ENCODE measurements at regions not wholly inside any gene's neighbourhood (a gene's known extent, or its start where the extent isn't known, plus 50 kb on each side); places are given as distances from the start of the nearest gene placed in this dataset.
"Not testable (repeated sequence)": the region's sequence is repeated elsewhere in the genome, so short reads cannot be mapped to it uniquely, and the experiment has no call there.

DNA sequence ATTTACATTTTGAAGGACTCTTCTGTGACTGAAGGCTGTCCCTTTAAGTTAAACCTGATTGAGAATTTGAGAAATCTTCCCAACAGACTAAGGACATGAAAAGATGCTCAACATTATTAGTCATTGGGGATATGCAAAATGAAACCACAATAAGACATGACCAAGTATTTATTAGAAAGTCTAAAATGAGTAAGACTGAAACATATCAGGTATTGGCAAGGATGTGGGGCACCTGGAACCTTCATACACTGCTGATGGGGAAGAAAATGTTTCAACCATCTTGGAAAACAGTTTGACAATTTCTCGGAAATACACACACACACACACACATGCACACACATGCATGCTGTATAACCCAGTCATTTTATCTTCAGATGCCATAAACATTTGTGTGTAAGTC is 132.1 kb upstream of the CDK6 start:
- DNase-seq = no peak

DNA sequence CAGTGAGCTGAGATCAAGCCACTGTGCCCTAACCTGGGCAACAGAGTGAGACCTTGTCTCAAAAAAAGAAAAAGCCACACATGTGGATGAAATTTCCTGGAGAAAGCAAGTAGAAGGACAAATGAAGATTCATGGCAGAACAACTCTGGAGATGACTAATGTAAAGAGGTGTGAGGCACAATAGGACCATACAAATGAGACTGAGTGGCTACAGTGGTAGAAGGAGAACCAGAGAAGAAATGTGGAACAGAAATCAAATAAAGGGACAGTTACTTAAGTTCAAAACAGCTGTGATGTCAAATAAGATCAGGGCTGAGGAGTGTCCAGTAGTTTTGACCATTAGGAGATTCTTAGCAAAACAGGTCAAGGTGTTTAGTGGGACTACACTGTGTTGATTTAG is 130.9 kb upstream of the CDK6 start:
- DNase-seq = no peak

DNA sequence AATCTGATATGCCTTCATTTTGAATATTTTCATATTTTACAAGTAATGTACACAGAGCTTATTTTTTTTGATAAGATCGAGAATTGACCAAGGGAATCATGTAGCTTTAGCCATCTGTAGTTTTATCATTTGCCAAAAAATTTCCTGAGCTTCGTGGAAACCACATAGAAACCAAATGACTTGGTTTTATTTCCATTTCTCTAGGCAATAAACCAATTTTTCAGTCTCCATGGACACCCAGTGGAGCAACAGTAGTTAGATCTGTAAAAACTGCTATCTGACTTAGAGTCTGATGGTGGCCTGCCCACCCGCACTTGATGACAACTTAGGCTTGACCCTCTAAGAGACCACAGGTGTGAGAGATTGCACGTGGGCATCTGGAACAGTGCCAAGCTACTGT is 127.8 kb upstream of the CDK6 start:
- DNase-seq = no peak

DNA sequence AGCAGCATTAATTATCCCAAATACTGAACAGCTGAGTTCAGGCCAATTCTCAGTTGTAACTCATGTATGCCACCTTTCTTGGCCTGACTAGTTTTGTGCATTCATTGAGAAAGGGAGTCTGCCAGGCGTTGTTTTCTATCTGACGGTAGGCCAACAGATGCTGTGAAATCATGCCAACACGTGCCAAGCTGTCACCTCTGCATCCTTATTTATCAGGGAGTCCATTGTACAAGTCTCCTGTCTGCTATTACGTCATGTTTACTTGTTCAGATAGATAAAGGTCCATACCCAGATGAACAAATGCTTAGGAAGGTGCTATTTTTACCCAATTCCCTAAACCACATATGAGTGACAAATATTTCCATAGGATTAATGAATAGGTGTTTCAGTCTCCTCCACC is 127.2 kb upstream of the CDK6 start:
- no peak for DNase-seq

DNA sequence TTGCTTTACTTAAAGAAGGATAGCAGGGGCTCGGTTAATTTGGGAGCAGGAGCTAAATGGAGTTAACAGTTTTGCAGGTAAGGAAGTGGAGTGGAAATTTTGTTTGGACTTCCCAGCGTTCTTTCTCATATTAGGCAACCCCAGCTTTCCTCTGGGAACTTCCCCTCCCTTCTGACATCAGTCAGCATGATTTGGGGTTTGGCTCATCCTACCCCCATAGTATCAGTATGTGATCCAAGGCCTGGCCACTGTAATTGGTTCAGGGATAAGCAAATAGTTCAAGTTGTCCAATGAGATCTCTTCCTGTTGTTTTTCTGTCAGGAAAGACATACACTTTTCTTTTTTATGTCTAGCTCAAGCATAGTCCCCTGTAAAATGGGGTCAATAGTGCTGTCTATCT is 125.6 kb upstream of the CDK6 start:
- no peak for DNase-seq

DNA sequence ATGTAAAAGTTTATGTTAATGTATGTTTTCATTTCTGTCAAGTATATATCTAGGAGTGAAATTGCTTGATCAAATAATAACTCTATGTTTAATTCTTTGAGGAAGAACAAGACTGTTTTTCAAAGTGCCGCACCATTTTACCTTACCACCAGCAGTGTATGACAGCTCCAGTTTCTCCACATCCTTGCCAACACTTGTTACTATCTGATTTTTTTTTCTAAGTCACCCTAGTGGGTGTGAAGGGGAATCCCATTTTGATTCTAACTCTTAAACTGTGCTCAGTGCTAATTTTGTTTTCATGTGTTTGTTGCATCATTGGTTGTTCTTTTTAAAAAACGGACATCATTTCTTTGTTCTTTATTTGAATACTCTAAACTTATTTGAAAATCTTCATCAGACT is 120.2 kb upstream of the CDK6 start:
- no peak for DNase-seq

DNA sequence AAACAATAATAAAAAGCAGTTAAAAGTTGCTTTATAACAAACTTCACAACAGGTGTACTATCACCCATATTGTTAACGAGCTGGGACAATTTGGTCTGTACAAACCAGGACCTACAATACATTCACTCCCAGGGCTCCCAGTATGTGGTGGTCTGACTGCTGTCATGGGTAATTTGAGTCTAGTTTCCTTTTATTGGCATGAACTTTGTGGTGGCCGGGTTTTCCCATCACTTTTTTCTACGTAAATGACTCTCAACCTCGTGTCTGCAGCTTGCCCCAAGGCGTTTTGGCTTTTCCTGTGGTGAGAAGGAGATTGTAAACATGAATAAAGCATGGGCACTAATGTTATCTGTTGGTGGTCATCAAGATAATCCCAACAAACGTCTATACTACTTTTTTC is 118.7 kb upstream of the CDK6 start:
- no peak for DNase-seq

DNA sequence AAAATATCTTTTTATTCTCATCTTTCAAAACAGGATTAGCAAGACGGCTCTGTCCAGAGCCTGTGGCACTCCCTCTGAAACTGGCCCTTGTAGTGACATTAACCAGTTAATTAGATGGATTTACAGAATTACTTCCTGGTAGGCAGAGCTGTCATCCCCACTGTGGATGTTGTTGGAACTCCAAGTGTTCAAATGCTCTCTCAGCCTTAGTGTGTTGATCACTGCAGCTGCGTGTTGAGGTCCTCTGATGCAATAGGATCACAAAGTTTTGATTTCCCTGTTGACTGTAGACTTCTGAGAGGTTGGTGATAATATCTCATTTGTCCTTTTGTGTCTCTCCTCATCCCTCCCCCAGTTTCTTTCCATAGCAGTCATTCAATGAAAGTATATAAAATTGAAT is 117.3 kb upstream of the CDK6 start:
- DNase-seq = no peak

DNA sequence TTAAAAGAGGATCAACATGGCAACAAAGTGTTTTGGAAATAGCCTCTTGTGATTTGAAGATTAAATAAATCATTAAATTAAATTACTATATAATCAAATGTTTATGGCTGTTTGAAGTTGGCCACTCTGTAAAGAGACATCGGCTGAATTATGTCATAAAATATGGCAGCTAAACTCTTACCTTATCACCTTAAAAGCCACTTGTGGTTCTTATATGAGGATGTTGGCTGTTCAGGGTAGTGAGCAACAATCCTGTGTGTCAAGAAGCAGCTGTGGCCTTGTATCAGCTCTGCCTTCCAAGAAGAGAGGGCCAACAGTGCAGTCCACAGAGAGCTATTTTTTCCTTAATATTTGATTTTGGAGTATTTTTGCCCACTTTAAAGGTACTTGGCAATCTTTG is 113.4 kb upstream of the CDK6 start:
- DNase-seq = no peak

DNA sequence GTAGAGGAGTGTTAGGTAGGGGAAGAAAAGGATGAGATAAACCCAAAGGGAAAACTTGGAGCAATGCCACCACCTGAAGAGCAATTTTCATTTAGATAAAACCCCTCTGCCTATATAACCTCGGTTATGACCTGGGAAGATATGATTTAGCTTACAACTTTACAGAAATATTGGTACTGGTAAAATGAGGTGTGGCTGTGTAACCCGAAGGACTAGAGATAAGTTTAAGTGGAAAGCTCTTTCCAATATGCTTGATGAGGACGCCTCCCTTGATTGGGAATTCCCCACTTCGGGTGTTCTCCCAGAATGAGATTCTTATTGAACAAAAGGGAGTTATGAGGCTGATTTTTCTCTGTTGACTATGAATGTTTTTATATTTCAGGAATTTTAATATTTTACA is 109.5 kb upstream of the CDK6 start:
- no peak for DNase-seq

DNA sequence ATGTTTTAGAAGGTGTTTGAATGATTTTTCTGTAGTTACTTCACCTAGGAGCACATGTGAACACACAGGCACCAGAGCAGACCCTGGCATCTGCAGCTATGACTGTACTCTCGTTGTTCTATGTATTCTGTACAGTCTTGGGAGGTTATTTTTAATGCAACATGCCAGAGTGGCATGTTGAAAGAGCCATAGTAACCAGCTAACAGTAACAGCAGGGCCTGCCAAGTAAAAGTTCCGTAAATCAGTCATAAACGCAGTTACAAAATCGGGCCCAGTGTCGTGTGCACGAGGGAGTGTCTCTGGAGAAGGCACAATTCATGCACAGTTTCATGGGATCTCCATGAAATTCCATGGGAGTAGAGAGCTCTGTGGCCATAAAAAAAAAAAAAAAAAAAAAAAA is 108.3 kb upstream of the CDK6 start:
- no peak for DNase-seq

DNA sequence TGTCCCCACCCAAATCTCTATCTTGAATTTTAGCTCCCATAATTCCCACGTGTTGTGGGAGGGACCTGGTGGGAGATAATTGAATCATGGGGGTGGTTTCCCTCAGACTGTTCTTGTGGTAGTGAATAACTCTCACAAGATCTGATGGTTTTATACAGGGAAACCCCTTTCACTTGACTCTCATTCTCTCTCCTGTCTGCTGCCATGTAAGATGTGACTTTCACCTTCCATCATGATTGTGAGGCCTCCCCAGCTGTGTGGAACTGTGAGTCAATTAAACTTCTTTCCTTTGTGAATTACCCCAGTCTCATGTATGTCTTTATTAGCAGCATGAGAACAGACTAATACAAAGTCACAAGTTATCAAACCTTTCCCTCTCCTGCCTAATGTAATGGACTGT is 106.3 kb upstream of the CDK6 start:
- not testable (repeated sequence) for DNase-seq

DNA sequence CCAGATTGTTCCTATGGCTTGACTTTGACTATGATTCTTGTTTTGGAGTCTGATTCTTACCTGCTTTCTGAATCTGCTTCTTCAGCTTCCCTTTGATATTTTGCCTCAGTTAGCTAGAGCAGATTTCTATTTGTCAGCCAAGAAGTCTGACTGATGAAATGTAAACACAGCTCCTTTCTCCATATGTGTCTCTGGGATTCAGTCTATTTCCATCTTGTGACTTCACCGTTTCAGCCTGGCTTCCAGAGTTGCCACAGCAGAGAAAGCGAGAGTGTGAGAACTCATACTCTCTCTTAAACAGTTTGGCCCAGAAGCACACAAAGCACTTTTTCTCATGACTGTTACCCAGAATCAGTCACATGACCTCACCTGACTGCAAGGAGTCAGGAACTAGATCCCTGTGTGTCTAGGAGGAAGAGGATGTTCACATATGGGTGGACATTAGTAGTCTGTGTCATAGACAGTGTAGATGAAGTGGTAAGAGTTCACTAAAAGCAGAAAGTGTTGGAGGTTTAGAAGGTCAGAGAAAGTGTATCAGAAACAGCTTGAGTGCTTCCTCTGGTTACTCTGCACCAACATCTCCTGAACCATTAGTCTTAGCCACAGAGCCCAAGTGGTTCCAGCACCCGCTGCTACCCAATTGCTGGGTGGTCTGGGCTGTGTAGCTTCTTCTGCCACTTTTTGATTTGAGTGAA is 103.4 kb upstream of the CDK6 start:
- no peak for DNase-seq

DNA sequence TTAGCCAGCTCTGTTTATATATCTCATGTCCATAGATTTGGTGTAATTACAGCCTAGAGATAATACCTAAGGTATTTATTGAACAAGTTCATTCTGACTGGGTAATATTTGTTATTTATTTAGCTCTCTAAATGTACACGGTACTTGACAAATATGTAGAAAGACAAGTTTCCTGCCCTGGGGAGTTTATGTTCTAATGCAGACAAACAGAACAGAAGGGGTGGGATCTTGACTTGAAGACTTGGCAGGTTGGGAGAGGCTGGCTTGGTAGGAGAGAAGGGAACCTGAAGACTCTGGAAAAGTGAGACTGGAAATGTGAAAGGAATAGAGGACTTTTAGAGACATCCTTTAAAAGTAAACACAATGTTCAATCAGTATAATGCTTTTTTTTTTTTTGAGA is 97.7 kb upstream of the CDK6 start:
- DNase-seq = no peak

DNA sequence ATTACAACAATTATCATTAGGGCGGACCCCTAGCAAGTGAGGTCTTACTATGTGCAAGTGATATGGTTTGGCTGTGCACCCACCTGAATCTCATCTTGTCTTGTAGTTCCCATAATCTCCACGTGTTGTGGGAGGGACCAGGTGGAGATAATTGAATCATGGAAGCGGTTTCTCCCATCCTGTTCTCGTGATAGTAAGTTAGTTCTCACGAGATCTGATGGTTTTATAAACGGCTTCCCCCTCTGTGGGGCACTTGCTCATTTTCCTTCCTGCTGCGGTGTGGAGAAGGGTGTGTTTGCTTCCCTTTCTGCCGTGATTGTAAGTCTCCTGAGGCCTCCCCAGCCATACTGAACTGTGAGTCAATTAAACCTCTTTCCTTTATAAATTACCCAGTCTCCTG is 96.1 kb upstream of the CDK6 start:
- DNase-seq = no peak

DNA sequence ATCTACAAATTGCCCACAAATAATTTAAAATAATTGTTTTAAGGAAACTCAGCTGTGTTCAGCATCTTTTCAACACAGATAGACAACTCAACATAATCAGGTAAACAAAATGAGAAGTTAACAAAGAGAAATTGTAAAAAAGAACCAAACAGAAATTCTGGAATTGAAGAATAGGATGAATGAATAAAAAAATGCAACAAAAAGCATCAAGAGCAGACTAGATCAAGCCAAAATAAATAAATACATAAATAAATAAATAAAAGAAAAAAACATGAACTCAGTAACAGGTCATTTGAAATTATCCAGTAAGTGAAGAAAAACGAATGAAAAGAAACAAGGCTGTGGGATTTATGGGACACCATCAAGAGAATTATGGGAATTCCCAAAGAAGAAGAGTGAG is 94.0 kb upstream of the CDK6 start:
- DNase-seq = no peak

DNA sequence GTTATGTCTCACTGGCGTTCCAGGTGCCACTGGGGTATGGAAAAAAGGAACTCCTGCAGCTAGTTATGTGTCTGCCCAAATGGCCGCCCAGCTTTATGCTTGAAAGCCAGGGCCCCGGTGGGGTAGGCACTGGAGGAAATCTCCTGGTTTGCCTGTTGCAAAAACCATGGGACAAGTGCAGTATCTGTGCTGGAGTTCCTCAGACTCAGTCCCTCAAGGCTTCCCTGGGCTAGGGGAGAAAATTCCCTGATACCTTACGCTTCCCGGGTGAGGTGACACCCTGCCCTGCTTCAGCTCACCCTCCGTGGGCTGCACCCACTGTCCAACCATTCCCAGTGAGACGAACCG is 90.3 kb upstream of the CDK6 start:
- DNase-seq = no peak

DNA sequence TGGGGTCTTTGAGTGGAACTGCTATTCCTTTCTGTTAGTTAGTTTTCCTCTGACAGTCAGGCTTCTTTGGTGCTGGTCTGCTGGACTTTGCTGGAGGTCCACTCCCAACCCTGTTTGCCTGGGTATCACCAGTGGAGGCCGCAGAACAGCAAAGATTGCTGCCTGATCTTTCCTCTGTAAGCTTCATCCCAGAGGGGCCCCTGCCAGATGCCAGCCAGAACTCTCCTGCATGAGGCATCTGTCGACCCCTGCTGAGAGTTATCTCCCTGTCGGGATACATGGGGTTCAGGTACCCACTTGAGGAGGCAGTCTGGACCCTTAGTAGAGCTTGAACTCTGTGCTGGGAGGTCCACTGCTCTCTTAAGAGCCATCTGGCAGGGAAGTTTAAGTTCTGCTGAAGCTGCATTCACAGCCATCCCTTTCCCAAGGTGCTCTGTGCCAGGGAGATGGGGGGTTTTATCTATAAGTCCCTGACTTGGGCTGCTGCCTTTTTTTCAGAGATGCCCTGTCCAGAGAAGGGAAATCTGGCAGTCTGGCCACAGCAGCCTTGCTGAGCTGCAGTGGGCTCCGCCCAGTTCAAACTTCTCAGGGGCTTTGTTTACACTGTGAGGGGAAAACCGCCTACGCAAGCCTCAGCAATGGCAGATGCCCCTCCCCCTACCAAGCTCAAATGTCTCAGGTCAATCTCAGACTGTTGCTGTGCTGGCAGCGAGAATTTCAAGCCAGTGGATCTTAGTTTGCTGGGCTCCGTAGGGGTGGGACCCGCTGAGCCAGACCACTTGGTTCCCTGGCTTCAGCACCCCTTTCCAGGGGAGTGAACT is 89.7 kb upstream of the CDK6 start:
- DNase-seq = no peak

DNA sequence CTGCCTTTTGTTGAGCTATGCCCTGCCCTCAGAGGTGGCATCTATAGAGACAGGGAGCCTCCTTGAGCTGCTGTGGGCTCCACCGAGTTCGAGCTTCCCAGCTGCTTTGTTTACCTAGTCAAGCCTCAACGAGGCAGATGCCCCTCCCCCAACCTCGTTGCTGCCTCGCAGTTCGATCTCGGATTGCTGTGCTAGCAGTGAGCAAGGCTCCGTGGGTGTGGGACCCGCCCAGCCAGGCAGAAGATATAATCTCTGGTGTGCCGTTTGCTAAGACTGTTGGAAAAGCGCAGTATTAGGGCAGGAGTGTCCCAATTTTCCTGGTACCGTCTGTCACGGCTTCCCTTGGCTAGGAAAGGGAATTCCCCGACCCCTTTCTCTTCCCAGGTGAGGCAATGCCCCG is 88.4 kb upstream of the CDK6 start:
- DNase-seq = no peak

DNA sequence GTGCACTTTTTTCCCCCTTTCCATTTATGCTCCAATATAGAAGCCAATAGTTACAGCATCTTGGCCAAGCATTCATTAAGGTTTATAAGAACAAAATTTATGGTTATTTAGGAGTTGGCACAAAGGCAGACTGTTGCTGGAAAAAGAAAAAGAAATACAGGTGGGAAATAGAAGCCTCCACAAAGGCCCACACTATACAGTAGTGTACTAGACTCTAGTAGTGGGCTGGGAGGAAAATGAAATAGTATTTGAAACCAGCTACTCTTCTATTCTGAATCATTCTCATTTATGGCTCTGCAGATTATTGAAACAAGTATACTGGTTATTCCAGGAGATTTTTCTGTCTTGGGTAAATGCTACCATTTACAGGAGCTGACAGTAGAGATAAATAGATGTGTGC is 80.9 kb upstream of the CDK6 start:
- no peak for DNase-seq

DNA sequence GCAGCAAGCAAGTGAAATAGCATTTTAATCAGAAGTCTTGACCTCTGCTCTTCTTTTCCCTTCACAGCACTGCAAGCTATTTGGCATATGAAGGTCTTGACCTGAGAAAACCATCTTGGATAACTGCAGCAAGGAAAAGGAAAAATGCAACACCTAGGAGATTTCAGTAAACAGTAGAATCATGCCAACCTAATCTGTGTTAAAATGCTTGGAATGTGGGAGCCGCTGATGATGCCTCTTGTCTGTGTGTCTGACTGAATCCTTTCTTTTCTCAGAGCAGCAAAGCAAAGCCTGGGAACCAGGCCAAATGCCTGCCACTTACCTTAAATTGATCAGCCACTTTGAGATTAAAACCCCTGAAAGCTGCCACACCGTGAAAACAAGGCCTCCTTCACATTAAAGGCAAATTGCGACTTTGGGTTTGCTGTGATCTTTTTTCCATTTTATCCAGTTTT is 80.4 kb upstream of the CDK6 start:
- no peak for DNase-seq

DNA sequence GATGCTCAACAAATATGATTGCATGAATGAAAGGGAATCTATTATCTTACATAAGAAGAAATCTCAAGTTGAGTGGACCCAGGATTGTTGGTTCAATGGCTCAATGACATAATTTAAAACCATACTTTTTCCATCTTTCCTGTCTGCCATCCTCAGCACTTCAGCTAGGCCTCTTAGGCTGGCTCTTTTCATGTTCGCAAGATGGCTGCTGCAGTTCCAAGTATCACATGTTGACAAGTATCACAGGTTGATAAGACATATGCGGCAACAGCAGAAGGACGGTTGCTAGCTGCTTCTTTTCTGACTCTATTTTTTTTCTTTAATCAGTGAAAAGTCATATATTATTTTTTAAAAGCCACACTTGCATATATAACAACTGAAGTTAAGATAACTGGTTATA is 79.0 kb upstream of the CDK6 start:
- DNase-seq = no peak

DNA sequence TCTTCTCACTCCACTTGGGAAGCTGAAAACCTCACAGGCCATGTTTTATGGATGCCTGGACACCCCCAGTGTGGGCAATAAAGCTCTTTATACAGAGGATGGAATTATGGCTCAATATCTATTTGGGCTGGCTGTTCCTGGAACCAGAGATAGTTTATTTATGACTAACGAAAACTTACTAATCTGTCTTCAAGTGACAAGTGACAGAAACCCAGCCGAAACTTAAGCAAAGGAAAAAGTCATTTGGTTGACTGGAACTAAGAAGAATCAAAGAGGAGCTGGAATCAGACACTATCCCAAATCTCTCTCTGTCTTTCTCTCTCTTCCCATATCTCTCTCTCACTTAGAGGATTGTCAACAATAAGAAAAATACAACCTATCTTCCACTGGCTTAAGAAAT is 78.3 kb upstream of the CDK6 start:
- DNase-seq = no peak

DNA sequence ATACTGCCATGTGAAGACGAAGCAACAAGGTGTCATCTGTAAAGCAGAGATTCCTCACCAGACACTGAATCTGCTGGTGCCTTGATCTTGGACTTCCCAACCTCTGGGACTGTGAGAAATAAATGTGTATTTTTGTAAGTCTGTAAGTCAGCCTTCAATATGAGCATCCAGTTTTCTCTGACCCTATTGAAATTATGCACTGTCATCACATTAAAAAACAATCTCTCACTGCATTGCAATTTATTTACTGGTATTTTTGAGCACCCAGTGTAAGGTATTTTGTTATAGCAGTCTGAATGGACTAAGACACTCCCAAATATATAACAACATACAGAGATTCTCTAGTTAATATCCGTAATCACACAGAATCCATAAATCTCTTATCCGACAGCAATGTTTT is 77.5 kb upstream of the CDK6 start:
- DNase-seq = no peak

DNA sequence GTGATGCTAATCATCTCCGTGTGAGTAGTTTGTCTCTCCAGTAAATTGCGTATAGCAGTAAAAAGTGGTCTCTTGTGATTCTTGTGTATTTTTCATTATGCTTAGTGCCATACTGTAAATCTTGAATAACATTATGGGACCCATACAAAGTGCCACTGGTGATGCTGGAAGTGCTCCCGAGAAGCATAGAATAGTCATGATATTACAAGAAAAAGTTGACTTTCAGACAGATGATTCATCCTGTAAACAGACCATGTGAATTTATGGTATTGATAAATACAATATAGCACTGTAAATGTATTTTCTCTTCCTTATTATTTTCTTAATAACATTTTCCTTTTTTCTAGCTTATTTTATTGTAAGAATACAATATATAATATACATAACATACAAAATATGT is 74.6 kb upstream of the CDK6 start:
- no peak for DNase-seq

Data from GDM1 (cell line).